H9 (cell line): ENCODE measurements at regions not wholly inside any gene's neighbourhood (a gene's known extent, or its start where the extent isn't known, plus 50 kb on each side); places are given as distances from the start of the nearest gene placed in this dataset.

Source experiments
- DNase-seq: peaks from one replicate; pipeline ENCODE4 v3.0.0-alpha.2; 2017
- H2AFZ ChIP-seq: one replicate; pipeline ENCODE4 v1.6.1; 2013; ENCODE audit warnings: mild to moderate bottlenecking, low read length, control low read depth, moderate library complexity
- H2AK5ac ChIP-seq: 2 replicates; pipeline ENCODE4 v1.6.1; 2013; ENCODE audit warnings: low read length, control low read depth, mixed read lengths; ENCODE audit not compliant: insufficient read length
- H2BK120ac ChIP-seq: one replicate; pipeline ENCODE4 v1.6.1; 2013; ENCODE audit warnings: low read depth, mild to moderate bottlenecking, low read length, control low read depth, inconsistent platforms; ENCODE audit not compliant: poor library complexity, severe bottlenecking
- H2BK12ac ChIP-seq: 2 replicates; pipeline ENCODE4 v1.6.1; 2013; ENCODE audit warnings: low read length, control low read depth, mixed read lengths, low read depth; ENCODE audit not compliant: insufficient read length
- H2BK15ac ChIP-seq: 2 replicates; pipeline ENCODE4 v1.6.1; 2013; ENCODE audit warnings: low read depth, low read length, control low read depth
- H2BK20ac ChIP-seq: one replicate; pipeline ENCODE4 v1.6.1; 2013; ENCODE audit warnings: low read depth, mild to moderate bottlenecking, low read length, control low read depth, inconsistent platforms; ENCODE audit not compliant: poor library complexity, severe bottlenecking
- H2BK5ac ChIP-seq: 2 replicates; pipeline ENCODE4 v1.6.1; 2013; ENCODE audit warnings: low read length, control low read depth, mixed read lengths; ENCODE audit not compliant: insufficient read length
- H3K14ac ChIP-seq: 2 replicates; pipeline ENCODE4 v1.6.1; 2013; ENCODE audit warnings: low read length, control low read depth; ENCODE audit not compliant: insufficient read depth
- H3K18ac ChIP-seq: 2 replicates; pipeline ENCODE4 v1.6.1; 2013; ENCODE audit warnings: low read depth, mild to moderate bottlenecking, mixed read lengths, low read length, control low read depth; ENCODE audit not compliant: insufficient read length
- H3K23ac ChIP-seq: 2 replicates; pipeline ENCODE4 v1.6.1; 2013; ENCODE audit warnings: low read length, control low read depth, mixed read lengths, low read depth; ENCODE audit not compliant: insufficient read length
- H3K23me2 ChIP-seq: 2 replicates; pipeline ENCODE4 v1.6.1; 2013; ENCODE audit warnings: low read depth, mild to moderate bottlenecking, mixed read lengths, low read length, control low read depth; ENCODE audit not compliant: insufficient read length, poor library complexity, severe bottlenecking
- H3K27ac ChIP-seq: 2 replicates; pipeline ENCODE4 v1.5.1; 2013; ENCODE audit warnings: low read length, control low read depth, mixed read lengths, low read depth; ENCODE audit not compliant: insufficient read length
- H3K27me3 ChIP-seq: 2 replicates; pipeline ENCODE4 v1.6.1; 2013; ENCODE audit warnings: low read length, control low read depth, inconsistent platforms; ENCODE audit not compliant: insufficient read depth
- H3K4ac ChIP-seq: 2 replicates; pipeline ENCODE4 v1.6.1; 2013; ENCODE audit warnings: low read depth, mild to moderate bottlenecking, control low read depth, inconsistent platforms, low read length, moderate library complexity
- H3K4me1 ChIP-seq: 2 replicates; pipeline ENCODE4 v1.6.1; 2013; ENCODE audit warnings: low read length, control low read depth, inconsistent platforms; ENCODE audit not compliant: insufficient read depth
- H3K4me2 ChIP-seq: 2 replicates; pipeline ENCODE4 v1.6.1; 2013; ENCODE audit warnings: low read length, control low read depth, mixed read lengths; ENCODE audit not compliant: insufficient read length, insufficient read depth
- H3K56ac ChIP-seq: 2 replicates; pipeline ENCODE4 v1.6.1; 2013; ENCODE audit warnings: low read depth, mild to moderate bottlenecking, mixed read lengths, low read length, control low read depth; ENCODE audit not compliant: insufficient read length
- H3K79me1 ChIP-seq: 2 replicates; pipeline ENCODE4 v1.6.1; 2013; ENCODE audit warnings: low read depth, mild to moderate bottlenecking, moderate library complexity, low read length, control low read depth, inconsistent platforms; ENCODE audit not compliant: insufficient read depth, poor library complexity, severe bottlenecking
- H3K79me2 ChIP-seq: 2 replicates; pipeline ENCODE4 v1.6.1; 2013; ENCODE audit warnings: low read length, control low read depth, inconsistent platforms; ENCODE audit not compliant: insufficient read depth
- H3K9ac ChIP-seq: 2 replicates; pipeline ENCODE4 v1.6.1; 2013; ENCODE audit warnings: low read length, control low read depth, mixed read lengths; ENCODE audit not compliant: insufficient read length; ENCODE audit errors: extremely low read depth
- H3K9me3 ChIP-seq: one replicate; pipeline ENCODE4 v1.6.1; 2013; ENCODE audit warnings: low read depth, low read length, inconsistent platforms; ENCODE audit not compliant: control insufficient read depth
- H3T11ph ChIP-seq: one replicate; pipeline ENCODE4 v1.6.1; 2013; ENCODE audit warnings: mild to moderate bottlenecking, low read length, control low read depth, inconsistent platforms
- H4K20me1 ChIP-seq: one replicate; pipeline ENCODE4 v1.6.1; 2013; ENCODE audit not compliant: control insufficient read depth, insufficient read length, insufficient read depth
- H4K5ac ChIP-seq: 2 replicates; pipeline ENCODE4 v1.6.1; 2013; ENCODE audit warnings: low read depth, mild to moderate bottlenecking, mixed read lengths, low read length, control low read depth; ENCODE audit not compliant: insufficient read length
- H4K8ac ChIP-seq: replicated peaks from 2 replicates; pipeline ENCODE4 v1.6.1; 2013; ENCODE audit warnings: low read length, control low read depth, mixed read lengths, low read depth; ENCODE audit not compliant: insufficient read length
- H4K91ac ChIP-seq: 2 replicates; pipeline ENCODE4 v1.6.1; 2013; ENCODE audit warnings: low read depth, mild to moderate bottlenecking, moderate library complexity, mixed read lengths, low read length, control low read depth; ENCODE audit not compliant: insufficient read length
- H3K27ac Mint-ChIP-seq, 3 experiments: 2 replicates in 2 of 3; 3 replicates in 1 of 3; pipeline ENCODE4 v1.8.0; 2020 to 2021; ENCODE audit warnings: mixed read lengths in 3 of 3, mild to moderate bottlenecking in 1 of 3, moderate library complexity in 1 of 3
- H3K27me3 Mint-ChIP-seq: 2 replicates; pipeline ENCODE4 v1.8.0; 2021; ENCODE audit warnings: low read depth, mild to moderate bottlenecking, moderate library complexity, mixed read lengths
- H3K36me3 Mint-ChIP-seq, 3 experiments: 2 replicates in 2 of 3; 3 replicates in 1 of 3; pipeline ENCODE4 v1.8.0; 2020 to 2021; ENCODE audit warnings: low read depth in 3 of 3, mixed read lengths in 3 of 3; ENCODE audit not compliant: insufficient read depth in 1 of 3
- H3K4me1 Mint-ChIP-seq, 2 experiments: 2 replicates each; pipeline ENCODE4 v1.8.0; 2020; ENCODE audit warnings: mixed read lengths in 2 of 2
- H3K4me3 Mint-ChIP-seq, 2 experiments: 2 replicates in 1 of 2; 3 replicates in 1 of 2; pipeline ENCODE4 v1.8.0; 2020 to 2021; ENCODE audit warnings: mild to moderate bottlenecking in 2 of 2, mixed read lengths in 2 of 2, moderate library complexity in 1 of 2
- H3K9me3 Mint-ChIP-seq, 2 experiments: 2 replicates in 1 of 2; 3 replicates in 1 of 2; pipeline ENCODE4 v1.8.0; 2020; ENCODE audit warnings: mild to moderate bottlenecking in 2 of 2, mixed read lengths in 2 of 2, moderate library complexity in 1 of 2
- CTCF ChIP-seq: fragments of 200-600 bp; sonication (generic); conservative IDR thresholded peaks from 3 replicates; pipeline ENCODE4 v1.8.0; 2021; ENCODE audit warnings: antibody characterized with exemption, mild to moderate bottlenecking
- WGBS: extraction: QIAGEN DNeasy Blood & Tissue Kit; methylation state at CpG from one replicate; pipeline ENCODE4 v1.1.7; 2013; ENCODE audit warnings: missing lambda C conversion rate, low lambda C conversion rate, mixed read lengths; ENCODE audit not compliant: insufficient read length; ENCODE audit errors: extremely low coverage; 5-methylcytosine and 5-hydroxymethylcytosine counted together

GRCh38 chr10:28097633-28098032 lies 98.8 kb upstream of the ODAD2 start:
- no peaks in the 10 kb centered on the region for H3K27me3 ChIP-seq
- WGBS, result no CpG with 5 or more reads among the region's 3 CpGs

More at GRCh38 chr10:28097633-28098032, 98.8 kb upstream of the ODAD2 start:
- Histone ChIP-seq H2AK5ac (no peak overlapping the region), H3K79me1 (no peaks in the 10 kb centered on the region), H3K9ac (no peak overlapping the region), H3K23ac (no peak overlapping the region), H3K18ac (no peak overlapping the region), H3K79me2 (no peaks in the 10 kb centered on the region), H3T11ph (no peak overlapping the region), H3K4me1 (no peaks in the 10 kb centered on the region), H3K56ac (no peak overlapping the region), H4K8ac (no peak overlapping the region), H4K20me1 (no peaks in the 10 kb centered on the region), H3K9me3 (no peaks in the 10 kb centered on the region), H3K4me2 (no peak overlapping the region), H4K91ac (no peak overlapping the region), H3K4ac (no peak overlapping the region), H3K27ac (no peak overlapping the region), H2AFZ (no peak overlapping the region), H2BK120ac (no peak overlapping the region), H3K14ac (no peak overlapping the region), H2BK20ac (no peak overlapping the region), H3K23me2 (no peaks in the 10 kb centered on the region), H4K5ac (no peak overlapping the region), H2BK5ac (no peak overlapping the region), H2BK15ac (no peak overlapping the region), H2BK12ac (no peak overlapping the region)
- Mint-ChIP-seq H3K27ac (no peak overlapping the region), H3K9me3 (no peaks in the 10 kb centered on the region), H3K36me3 (no peaks in the 10 kb centered on the region), H3K4me1 (0 out of 4 replicates have a peak, but pooled peaks cover 0 to 2% of the 10 kb centered on the region in 2 experiments), H3K4me3 (no peak overlapping the region), H3K27me3 (no peaks in the 10 kb centered on the region)
- TF ChIP-seq CTCF, result peak; percentile 32; the same call in 2 of the 3 replicates
- DNase-seq, result no peak
